GM12873 (cell line): ENCODE measurements at regions not wholly inside any gene's neighbourhood (a gene's known extent, or its start where the extent isn't known, plus 50 kb on each side); places are given as distances from the start of the nearest gene placed in this dataset.

Source experiments
- TF ChIP-seq, protein P1 (sequence below): IDR thresholded peaks from 2 replicates; pipeline ENCODE4 v1.5.1; 2012; ENCODE audit warnings: low read depth, mild to moderate bottlenecking, moderate library complexity, low read length, control low read depth; ENCODE audit not compliant: insufficient read depth; ENCODE audit errors: missing control alignments

DNA sequence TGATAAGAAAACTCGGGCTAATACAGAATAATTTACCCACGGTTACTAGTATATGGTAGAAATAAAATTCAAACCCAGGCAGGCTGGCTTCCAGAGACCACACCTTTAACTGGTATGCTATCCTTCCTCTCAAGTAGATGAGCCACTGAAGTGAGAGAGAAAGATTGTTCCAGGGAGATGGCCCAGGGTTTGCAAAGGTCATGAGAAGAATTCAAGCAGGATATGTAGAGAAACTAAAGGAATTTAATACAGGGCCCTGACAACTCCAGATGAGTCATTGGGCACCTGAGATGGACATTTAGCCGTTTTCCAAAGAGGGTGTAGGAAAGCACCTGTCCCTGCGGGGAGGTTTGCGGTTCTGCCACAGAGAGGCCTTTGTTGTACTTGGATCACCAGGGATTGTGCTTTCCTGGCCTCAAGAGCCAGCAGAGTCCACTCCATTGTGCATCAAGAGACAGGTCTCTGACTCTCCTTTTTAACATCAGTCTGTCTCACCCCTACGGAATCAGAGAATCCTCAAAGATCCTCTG, 152.7 kb upstream of the BLID start:
- TF ChIP-seq, protein P1, sequence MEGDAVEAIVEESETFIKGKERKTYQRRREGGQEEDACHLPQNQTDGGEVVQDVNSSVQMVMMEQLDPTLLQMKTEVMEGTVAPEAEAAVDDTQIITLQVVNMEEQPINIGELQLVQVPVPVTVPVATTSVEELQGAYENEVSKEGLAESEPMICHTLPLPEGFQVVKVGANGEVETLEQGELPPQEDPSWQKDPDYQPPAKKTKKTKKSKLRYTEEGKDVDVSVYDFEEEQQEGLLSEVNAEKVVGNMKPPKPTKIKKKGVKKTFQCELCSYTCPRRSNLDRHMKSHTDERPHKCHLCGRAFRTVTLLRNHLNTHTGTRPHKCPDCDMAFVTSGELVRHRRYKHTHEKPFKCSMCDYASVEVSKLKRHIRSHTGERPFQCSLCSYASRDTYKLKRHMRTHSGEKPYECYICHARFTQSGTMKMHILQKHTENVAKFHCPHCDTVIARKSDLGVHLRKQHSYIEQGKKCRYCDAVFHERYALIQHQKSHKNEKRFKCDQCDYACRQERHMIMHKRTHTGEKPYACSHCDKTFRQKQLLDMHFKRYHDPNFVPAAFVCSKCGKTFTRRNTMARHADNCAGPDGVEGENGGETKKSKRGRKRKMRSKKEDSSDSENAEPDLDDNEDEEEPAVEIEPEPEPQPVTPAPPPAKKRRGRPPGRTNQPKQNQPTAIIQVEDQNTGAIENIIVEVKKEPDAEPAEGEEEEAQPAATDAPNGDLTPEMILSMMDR = no peak

DNA sequence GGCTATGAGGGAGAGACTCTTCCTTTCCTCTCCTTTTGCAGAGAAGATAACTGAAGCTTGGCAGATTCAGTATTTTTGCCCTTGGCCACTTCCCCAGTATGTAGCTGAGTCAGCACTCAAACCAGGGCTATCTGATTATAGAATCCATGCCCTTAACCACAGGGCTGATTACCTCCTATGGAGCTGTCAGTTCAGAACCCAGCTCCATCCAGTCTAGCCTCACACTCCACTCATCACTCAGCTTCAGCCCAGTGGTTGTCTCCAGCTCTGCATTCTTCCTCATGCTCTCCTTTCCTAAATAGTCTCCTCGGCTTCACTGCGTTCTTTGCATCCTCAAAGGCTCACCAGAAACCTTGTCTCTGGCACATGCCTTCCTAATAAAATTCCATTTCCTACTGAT, 151.6 kb upstream of the BLID start:
- TF ChIP-seq, protein P1 = no peak

DNA sequence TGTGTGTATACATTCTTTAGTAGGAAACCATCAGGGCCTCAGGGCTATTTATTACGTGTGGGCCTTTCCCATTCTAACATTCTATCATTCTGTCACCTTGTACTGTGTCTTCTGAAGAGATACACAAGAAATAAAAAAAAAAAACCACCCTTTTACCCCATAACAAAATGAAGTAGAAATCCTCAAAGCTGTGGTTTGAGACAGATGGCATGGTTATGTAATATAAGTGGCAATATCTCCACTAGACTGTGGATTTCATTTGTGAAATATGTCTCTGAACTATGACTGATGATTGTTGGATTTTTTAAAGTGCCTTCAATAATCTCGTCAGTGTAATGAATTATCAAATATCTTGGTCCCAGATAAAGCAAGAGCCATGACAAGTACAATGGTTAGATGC, 150.0 kb upstream of the BLID start:
- TF ChIP-seq, protein P1 = no peak

DNA sequence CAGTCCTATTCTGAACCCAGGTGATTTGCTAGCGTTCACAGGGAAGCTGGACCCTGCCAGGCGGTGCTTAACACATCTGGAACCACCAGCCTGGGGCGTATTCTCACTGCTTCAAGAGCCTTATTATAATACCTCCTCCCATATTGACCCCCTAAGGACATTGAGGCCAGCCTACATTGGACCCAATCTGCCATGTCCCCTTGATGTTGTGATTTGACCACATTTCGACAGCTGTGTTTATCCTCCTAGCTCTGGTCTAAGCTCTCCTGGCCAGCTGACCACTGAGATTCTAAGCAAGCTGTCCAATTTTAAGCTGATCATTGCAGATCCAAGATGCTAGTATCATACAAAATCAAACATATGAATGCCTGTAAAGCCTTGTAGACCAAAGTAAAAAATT, 148.1 kb upstream of the BLID start:
- TF ChIP-seq, protein P1 = no peak

DNA sequence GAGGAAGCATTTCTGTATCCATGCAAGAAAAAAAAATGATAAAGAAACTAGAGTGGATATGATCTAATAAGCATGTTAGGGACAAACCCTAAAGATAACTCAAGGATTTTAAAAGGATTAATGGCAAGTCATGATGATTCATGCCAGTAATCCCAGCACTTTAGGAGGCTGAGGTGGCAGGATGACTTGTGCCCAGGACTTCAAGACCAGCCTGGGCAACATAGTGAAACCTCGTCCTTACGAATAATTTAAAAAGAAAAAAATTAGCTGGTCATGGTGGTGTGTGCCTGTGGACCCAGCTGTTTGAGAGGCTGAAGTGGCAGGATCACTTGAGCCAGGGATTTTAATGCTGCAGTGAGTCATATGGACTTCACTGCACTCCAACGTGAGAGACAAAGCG, 145.5 kb upstream of the BLID start:
- TF ChIP-seq, protein P1 = no peak

DNA sequence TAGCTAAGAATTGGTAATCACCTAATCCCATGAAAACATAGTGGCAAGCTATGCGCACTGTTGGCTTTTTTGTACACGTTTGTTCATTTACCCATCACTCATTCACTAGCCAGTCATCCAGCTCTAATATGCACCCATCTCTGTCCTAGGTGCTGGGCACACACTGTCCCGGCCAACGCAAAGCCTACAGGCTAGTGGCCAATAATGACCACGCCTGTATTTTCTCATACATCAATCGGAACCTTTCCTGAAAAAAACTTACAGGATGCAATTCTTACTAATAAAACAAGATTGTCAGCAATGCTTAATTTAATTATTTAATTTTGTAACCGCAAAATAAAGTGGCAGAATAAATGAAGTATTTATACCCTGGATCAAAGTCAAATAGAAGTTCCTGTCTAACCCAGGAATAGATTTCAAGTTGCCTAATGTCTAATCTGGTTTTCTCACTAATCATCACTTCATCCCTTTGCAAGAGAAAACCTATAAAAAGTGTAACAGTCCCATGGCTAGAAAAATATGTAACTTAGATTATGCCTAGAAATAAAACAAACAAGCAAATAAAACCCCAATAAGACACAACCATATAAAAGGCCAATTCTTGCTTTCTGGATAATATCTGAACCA, 143.3 kb upstream of the BLID start:
- TF ChIP-seq, protein P1 = no peak

DNA sequence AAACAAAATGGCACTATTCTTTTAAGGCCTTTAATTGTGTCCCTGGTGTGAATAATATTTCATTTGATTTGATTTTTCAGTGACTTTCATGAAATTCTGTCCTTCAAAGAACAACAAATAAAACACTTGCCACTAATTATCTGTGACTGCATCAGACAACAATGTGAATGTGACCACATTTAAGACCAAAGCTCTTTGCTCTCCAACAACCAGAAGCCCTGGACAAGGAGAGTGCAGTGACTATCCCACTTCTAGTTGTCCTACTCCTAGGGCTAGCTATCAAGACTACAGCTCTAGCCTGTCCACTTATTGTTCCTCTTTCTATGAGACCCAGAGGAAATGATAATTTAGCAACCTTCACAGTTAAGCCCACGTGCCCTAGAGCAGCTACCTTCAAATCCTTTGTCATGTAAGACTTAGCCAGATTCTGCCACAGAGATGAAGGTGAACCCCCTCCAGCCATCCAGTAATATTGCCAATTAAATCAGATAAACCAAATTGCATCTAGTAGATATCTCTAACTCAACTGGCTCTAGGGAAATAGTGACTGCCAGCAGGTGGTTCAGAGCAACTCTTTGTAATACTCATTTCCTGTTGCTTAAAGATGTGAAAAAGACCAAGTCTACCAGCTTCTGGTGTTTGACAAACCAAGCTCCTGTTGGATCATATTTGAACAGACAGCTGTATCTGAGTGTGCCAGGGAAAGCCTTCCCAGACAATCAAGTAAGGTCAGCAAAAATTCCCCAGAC, 142.6 kb upstream of the BLID start:
- TF ChIP-seq, protein P1 = no peak
